ENCODE measurements at regions not wholly inside any gene's neighbourhood (a gene's known extent, or its start where the extent isn't known, plus 50 kb on each side); places are given as distances from the start of the nearest gene placed in this dataset.
A peak's percentile ranks its signal among the peaks of the same experiment; 100 is the strongest.
"Not testable (repeated sequence)": the region's sequence is repeated elsewhere in the genome, so short reads cannot be mapped to it uniquely, and the experiment has no call there.

- no peak for DNase-seq
Observed at GRCh38 chr21:34220556-34221195, 143.1 kb upstream of the KCNE2 start.

- DNase-seq: no peak
Observed at GRCh38 chr21:34221331-34222030, 142.3 kb upstream of the KCNE2 start.

GRCh38 chr21:34222031-34222335 lies 141.8 kb upstream of the KCNE2 start:
- no peak for DNase-seq

- no peak for DNase-seq
Observed at GRCh38 chr21:34223376-34223775, 140.4 kb upstream of the KCNE2 start.

GRCh38 chr21:34227386-34227852 lies 136.4 kb upstream of the KCNE2 start:
- DNase-seq: no peak

- no peak for DNase-seq
Observed at GRCh38 chr21:34228792-34229191, 135.0 kb upstream of the KCNE2 start.

- no peak for DNase-seq
Observed at GRCh38 chr21:34229353-34229752, 134.5 kb upstream of the KCNE2 start.

GRCh38 chr21:34233741-34234140 lies 130.1 kb upstream of the KCNE2 start:
- DNase-seq: not testable (repeated sequence)

GRCh38 chr21:34235514-34235913 lies 128.3 kb upstream of the KCNE2 start:
- no peak for DNase-seq

GRCh38 chr21:34242973-34243372 lies 120.8 kb upstream of the KCNE2 start:
- DNase-seq: no peak

GRCh38 chr21:34243562-34243961 lies 120.2 kb upstream of the KCNE2 start:
- DNase-seq: peak; percentile 46

- no peak for DNase-seq
Observed at GRCh38 chr21:34252751-34253150, 111.1 kb upstream of the KCNE2 start.

GRCh38 chr21:34255073-34255472 lies 108.7 kb upstream of the KCNE2 start:
- no peak for DNase-seq

GRCh38 chr21:34260277-34261008 lies 103.4 kb upstream of the KCNE2 start:
- DNase-seq: no peak

- no peak for DNase-seq
Observed at GRCh38 chr21:34261841-34262468, 101.9 kb upstream of the KCNE2 start.

GRCh38 chr21:34262469-34262845 lies 101.3 kb upstream of the KCNE2 start:
- no peak for DNase-seq

GRCh38 chr21:34263629-34264028 lies 100.2 kb upstream of the KCNE2 start:
- no peak for DNase-seq

- DNase-seq: no peak
Observed at GRCh38 chr21:34266351-34266750, 97.5 kb upstream of the KCNE2 start.

- no peak for DNase-seq
Observed at GRCh38 chr21:34268493-34268892, 95.3 kb upstream of the KCNE2 start.

- no peak for DNase-seq
Observed at GRCh38 chr21:34270411-34270810, 93.4 kb upstream of the KCNE2 start.

GRCh38 chr21:34271189-34271851 lies 92.5 kb upstream of the KCNE2 start:
- no peak for DNase-seq

GRCh38 chr21:34272321-34272720 lies 91.5 kb upstream of the KCNE2 start:
- no peak for DNase-seq

GRCh38 chr21:34274001-34274400 lies 89.8 kb upstream of the KCNE2 start:
- no peak for DNase-seq

All from hematopoietic multipotent progenitor cell treated with erythropoietin and hydrocortisone succinate and interleukin-3 and kit ligand, for 8 days (in vitro differentiated cells).